ENCODE measurements at regions not wholly inside any gene's neighbourhood (a gene's known extent, or its start where the extent isn't known, plus 50 kb on each side); places are given as distances from the start of the nearest gene placed in this dataset.
"Not testable (repeated sequence)": the region's sequence is repeated elsewhere in the genome, so short reads cannot be mapped to it uniquely, and the experiment has no call there.

DNA sequence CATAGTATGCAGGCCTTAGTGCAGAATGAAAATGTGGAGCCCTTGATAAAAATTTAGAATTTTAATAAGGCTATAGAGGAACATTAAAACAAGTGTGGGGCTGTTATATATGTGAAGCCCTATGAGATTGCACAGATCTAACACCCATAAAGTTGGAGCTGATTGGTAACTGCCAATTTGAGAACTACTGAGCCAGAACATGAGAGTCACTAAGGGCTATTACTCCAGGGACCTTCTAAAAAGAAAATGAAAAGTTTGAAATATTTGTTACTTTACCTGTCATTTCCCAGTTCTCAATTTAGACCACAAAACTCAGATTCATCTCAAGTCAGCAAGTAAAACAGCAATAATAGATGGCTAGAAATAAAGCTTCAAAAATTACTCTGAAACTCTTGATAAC, 898.6 kb downstream of the TLE1 start:
- intact Hi-C loops (cut with DNase I): no loop called here
- no peak for DNase-seq (ENCODE audit: low spot score)

DNA sequence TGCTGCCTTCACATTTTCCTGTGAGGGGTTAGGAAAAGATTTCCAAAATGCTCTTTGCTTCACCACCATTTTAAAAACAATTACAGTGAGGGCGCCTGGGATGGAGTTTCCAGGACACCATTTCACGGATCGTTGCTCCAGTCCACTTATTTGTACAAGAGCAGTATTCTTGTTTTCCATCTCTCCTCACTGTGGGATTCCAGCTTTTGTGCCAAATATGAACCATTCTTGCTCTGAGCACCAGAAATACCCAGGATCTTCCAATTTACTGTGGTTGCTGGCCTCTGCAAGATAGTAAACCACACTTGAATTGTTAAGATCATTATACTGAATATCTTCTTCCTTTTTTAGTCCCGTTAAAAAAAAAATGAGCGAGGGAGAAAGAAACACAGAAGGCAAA, 899.5 kb downstream of the TLE1 start:
- intact Hi-C loops (cut with DNase I): no loop called here
- DNase-seq (ENCODE audit: low spot score): no peak

DNA sequence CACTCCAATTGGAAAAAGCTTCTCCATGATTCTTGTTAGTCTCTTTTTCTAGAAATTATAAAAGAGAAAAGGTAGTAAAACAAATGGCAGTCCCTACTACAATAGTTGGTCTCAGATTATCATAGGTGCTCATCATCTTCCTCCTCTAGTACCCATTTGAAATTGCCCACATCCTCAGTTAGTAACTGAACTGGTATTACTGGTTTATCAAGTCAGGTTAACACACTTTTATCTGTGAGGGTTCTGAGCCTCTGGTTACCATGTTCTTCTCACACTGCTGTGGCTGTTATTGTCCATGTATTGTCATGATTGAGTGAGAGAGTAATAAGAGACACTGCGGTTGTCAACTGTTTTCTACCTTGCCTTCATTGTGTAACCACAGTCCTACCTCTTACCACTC, 901.7 kb downstream of the TLE1 start:
- no peak for DNase-seq (ENCODE audit: low spot score)
- intact Hi-C loops (cut with DNase I): no loop called here

DNA sequence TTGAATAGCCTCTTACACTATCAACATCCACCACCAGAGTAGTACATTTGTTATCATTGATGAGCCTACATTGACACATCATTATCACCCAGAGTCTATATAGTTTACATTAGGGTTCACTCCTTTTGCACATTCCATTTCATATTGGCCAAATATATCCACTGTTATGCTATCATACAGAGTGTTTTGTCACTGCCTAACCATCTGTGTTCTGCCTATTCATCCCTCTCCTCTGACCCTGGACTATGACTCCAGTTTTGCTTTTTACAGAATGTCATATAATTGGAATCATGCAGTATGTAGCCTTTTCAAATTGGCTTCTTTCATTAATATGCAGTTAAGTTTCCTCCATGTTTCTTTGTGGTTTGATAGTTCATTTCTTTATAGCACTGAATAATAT, 904.7 kb downstream of the TLE1 start:
- no peak for DNase-seq (ENCODE audit: low spot score)
- intact Hi-C loops (cut with DNase I): no loop called here

DNA sequence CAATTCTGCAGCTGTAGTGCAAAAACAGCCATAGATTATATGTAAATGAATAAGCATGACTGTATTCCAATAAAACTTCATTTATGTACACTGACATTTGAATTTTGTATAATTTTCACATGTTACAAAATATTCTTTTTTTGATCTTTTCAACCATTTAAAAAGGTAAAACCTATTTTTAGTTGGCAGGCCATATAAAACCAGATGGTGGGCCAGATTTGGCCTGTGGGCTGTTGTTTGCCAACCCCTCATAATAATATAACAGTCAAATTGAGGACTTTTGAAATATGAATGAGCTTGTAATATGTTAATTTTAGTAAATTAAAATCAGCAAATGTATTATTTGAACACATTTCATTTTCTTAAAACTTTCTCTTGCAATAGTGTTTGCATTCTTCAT, 913.4 kb downstream of the TLE1 start:
- intact Hi-C loops (cut with DNase I): no loop called here

DNA sequence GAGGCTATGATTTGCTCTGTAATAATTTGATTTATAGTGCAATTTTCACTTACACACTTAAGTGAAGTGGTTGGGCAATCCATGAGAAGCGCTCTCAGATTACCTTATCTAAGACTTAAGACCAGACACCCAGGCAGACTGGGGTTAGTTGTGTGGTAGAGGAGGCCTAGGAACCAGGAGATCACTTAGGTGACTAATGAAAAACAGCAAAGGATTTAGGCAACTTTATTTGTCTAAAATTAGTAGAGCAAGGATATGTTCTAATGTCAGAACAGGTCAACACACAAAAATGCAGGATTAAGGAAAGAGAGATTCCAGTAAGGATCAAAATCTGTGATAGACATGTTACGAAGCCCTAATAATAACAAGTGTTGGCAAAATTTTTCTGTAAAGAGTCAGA, 913.8 kb downstream of the TLE1 start:
- DNase-seq (ENCODE audit: low spot score): no peak
- intact Hi-C loops (cut with DNase I): no loop called here

More for the DNA sequence above, 913.4 kb downstream of the TLE1 start:
- DNase-seq (ENCODE audit: low spot score): no peak

DNA sequence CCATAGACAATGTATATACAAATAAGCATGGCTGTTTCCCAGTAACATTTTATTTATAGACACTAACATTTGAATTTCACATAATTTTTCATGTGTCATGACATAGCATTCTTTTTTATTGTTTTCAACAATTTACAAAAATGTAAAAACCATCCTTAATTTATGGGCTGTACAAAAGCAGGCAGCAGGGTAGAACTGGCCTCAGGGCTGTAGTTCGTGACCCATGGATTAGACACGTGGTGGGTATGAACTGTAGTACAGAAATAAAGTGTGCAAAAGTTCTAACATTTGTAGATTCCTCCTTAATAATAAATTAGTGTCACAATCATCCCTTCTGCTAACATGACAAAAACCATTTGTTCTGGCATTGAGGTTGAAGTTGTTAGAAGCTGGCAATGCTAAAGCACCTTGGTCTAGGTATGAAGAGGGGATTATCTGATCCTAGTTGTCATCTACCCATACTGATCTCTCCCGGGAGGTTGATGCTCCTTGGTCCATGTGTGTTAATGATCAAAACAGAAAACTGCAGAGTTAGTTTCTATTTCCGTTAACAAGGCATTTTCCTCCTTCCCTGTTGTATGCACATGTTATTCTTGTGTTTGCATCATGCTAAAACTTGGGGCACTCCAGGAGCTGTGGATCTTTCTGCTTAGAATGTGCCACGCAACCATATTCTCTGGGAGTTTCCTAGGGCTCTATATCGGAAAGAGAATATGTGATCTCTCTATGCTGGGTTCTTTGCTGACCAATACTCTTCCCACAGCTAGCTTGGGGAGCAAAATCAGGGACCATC, 917.6 kb downstream of the TLE1 start:
- intact Hi-C loops (cut with DNase I): no loop called here
- DNase-seq (ENCODE audit: low spot score): no peak

DNA sequence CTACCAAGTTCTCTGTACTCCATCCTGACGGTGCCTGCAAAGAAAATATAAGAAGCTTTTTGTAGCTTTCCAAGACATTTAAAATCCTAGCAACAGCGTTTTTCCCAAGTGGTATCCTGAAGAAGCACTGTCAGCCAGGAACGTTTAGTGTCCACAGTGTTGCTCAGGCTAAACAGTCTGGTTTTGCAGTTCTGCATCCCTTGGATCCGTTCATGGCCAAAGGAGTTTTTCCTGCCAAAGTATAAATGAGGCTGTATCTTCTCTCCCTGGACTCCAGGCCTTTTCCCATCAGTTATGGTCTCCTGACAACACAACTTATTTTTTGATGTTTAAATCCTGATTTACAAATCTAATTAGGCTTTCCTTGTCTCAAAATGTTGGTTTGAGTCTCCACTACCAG, 925.8 kb downstream of the TLE1 start:
- intact Hi-C loops (cut with DNase I): no loop called here
- no peak for DNase-seq (ENCODE audit: low spot score)

DNA sequence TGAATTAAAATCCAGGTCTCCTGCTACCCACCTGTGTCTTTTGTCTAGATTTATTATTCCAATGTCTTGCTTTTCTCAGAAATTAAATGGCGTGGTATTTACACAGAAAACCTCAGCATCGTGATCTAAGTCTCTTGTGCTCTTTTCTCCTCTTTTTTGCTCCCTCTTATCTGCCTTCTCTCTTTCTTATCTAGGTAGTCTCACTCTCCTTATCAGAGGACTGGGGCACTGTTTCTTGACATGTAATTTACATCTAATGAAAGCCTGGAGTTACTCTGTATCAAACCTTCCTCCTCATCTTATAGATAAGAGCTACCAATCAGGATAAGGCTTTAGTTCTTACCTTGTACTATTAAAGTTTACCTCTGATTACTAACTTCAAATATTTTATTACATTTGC, 933.8 kb downstream of the TLE1 start:
- DNase-seq (ENCODE audit: low spot score): no peak

DNA sequence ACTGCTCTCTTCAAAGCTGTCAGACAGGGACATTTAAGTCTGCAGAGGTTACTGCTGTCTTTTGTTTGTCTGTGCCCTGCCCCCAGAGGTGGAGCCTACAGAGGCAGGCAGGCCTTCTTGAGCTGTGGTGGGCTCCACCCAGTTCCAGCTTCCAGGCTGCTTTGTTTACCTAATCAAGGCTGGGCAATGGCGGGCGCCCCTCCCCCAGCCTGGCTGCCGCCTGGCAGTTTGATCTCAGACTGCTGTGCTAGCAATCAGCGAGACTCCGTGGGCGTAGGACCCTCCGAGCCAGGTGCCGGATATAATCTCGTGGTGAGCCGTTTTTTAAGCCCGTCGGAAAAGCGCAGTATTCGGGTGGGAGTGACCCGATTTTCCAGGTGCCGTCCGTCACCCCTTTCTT, 942.3 kb downstream of the TLE1 start:
- intact Hi-C loops (cut with DNase I); DNase-seq (ENCODE audit: low spot score): not testable (repeated sequence)

More for the DNA sequence above, 933.8 kb downstream of the TLE1 start:
- intact Hi-C loops (cut with DNase I): no loop called here

GRCh38 chr9:80732506-80732905, 956.8 kb downstream of the TLE1 start:
- DNase-seq (ENCODE audit: low spot score): no peak
- intact Hi-C loops (cut with DNase I): no loop called here

- intact Hi-C loops (cut with DNase I): loop anchor here in 1 of 2 donors (10.0 kb wide), 1 partner anchor 186 kb away; no protein-coding TSS in a partner anchor
- DNase-seq (ENCODE audit: low spot score): no peak
These were observed 968.8 kb downstream of the TLE1 start for GRCh38 chr9:80720579-80720978.

- intact Hi-C loops (cut with DNase I): no loop called here
- no peak for DNase-seq (ENCODE audit: low spot score)
These were observed 982.2 kb downstream of the TLE1 start for GRCh38 chr9:80707120-80707519.

GRCh38 chr9:80701061-80701460, 988.3 kb downstream of the TLE1 start:
- intact Hi-C loops (cut with DNase I): no loop called here
- DNase-seq (ENCODE audit: low spot score): no peak

DNA sequence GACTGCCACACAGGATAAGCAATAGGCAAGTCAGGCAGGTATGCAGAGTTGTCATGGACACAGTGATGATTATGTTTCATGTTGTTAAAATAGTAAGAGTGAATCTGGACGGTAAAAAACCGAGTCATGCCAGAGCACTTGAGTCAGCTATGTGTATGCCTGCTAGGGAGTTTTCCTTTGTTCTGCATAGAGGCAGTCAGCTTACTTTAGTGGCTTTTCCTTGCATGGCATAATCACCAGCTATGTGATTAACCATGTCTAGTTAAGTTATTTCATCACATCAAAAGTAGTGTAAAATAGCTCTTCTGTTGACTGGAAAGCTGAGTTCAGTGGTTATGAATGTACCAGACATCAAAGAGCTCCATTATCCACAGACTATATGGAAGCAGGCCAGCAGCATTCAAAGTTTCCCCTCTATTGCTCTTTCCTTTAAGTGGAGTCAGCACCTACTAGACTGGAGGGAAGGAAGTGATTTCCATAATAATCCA, 989.8 kb downstream of the TLE1 start:
- DNase-seq (ENCODE audit: low spot score): no peak
- intact Hi-C loops (cut with DNase I): no loop called here

DNA sequence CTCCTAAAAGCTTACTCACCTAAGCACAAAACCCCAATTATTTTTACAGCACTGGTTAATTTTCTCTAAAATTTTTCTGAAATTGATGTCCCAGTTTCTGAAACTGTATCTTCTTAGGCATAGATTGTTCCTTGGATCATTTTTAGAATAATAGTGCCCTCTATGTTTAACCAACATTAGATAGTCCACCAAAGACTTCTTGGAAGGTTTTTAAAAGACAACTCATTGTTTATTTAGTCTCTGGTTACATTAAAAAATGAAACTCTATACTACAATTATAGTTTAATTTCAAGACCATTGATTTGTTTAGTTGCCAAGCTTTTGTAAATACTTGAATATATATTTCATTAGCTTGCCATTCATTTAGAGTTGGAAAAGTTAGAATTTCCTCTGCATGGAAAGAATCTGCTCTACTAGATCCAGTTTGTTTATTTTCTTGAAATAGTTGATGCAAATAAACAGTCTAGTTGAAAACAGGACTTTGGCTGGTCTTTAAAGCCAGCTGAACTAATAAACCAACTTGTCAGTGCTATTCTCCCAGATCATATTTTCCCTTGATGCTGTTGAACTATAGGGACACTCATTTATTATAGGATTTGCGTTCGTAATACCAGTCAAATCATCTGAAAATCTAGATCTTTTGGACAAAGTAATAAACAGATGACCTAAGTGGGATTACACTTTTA, 990.5 kb downstream of the TLE1 start:
- intact Hi-C loops (cut with DNase I): no loop called here
- no peak for DNase-seq (ENCODE audit: low spot score)

- intact Hi-C loops (cut with DNase I): no loop called here
- DNase-seq (ENCODE audit: low spot score): no peak
These were observed 996.6 kb downstream of the TLE1 start for GRCh38 chr9:80692751-80693150.

DNA sequence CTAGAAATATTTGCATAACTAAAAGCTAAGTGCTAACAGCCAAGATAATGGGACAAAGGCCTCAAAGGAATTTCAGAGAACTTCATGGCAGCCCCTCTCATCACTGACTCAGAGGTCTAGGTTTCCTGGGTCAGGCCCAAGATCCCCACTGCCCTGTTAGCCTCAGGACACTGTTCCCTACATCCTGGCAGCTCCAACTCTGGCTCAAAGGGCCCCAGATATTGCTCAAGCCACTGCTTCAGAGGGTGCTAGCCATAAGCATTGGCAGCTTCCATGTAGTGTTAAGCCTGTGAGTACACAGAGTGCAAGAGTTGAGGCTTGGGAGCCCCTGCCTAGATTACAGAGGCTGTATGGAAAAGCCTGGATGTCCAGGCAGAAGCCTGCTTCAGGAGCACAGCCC, 998.1 kb downstream of the TLE1 start:
- intact Hi-C loops (cut with DNase I): no loop called here
- no peak for DNase-seq (ENCODE audit: low spot score)

DNA sequence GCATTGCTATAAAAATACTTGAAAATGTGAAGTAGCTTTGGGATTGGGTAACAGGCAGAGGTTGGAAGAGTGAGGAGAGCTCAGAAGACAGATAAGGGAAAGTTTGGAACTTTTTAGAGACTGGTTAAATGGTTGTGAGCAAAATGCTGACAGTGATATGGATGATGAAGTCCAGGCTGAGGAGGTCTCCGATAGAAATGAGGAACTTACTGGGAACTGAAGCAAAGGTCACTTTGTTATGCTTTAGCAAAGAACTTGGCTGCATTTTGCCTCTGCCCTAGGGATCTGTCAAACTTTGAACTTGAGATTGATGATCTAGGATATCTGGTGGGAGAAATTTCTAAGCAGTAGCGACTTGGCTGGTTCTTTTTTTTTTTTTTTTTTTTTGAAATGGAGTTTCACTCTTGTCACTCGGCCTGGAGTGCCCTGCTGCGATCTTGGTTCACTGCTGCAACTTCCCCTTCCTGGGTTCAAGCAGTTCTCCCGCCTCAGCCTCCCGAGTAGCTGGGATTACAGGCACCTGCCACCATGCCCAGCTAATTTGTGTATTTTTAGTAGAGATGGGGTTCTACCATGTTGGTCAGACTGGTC, 998.9 kb downstream of the TLE1 start:
- intact Hi-C loops (cut with DNase I): no loop called here
- no peak for DNase-seq (ENCODE audit: low spot score)

GRCh38 chr9:80679916-80680315, 1009.4 kb downstream of the TLE1 start:
- intact Hi-C loops (cut with DNase I): no loop called here
- DNase-seq (ENCODE audit: low spot score): no peak

DNA sequence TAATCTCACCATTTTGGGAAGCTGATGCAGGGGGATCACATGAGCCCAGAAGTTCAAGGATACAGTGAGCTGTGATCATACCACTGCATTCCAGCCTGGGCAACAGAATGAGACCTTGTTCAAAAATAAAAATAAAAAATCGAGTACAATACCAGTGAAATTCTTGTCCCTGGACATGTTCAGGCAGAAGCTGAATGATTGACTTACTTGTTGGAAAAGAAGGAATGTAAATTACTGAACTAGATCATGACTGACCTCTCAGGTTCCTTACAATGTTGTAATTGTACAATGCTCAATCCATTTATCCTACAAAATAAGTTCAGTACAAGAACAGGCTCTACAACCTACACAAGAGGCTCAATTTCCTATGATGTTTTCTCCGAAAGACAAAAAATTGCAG, 1010.4 kb downstream of the TLE1 start:
- intact Hi-C loops (cut with DNase I): no loop called here
- no peak for DNase-seq (ENCODE audit: low spot score)
